GM23338 (cell line): ENCODE measurements at regions not wholly inside any gene's neighbourhood (a gene's known extent, or its start where the extent isn't known, plus 50 kb on each side); places are given as distances from the start of the nearest gene placed in this dataset.

Experiments used
- CREB1 ChIP-seq: fragments of 250-450 bp; sonication (Bioruptor Pico); IDR thresholded peaks from 2 replicates; pipeline ENCODE4 v1.5.0; 2020; ENCODE audit warnings: low read depth, mild to moderate bottlenecking, moderate library complexity
- EZH2 ChIP-seq: fragments of 200-600 bp; sonication (generic); IDR thresholded peaks from one replicate; pipeline ENCODE4 v1.8.0; 2017; ENCODE audit warnings: antibody characterized with exemption, mild to moderate bottlenecking, low read depth; ENCODE audit not compliant: unreplicated experiment
- EZH2phosphoT487 ChIP-seq: fragments of 200-600 bp; sonication (generic); IDR thresholded peaks from one replicate; pipeline ENCODE4 v1.8.1; 2018; ENCODE audit warnings: antibody characterized with exemption; ENCODE audit not compliant: unreplicated experiment
- JUNB ChIP-seq: IDR thresholded peaks from one replicate; pipeline ENCODE4 v1.6.1; 2016; ENCODE audit warnings: antibody characterized with exemption; ENCODE audit not compliant: unreplicated experiment
- NANOG ChIP-seq: IDR thresholded peaks from 2 replicates; pipeline ENCODE4 v1.6.1; 2016; ENCODE audit warnings: antibody characterized with exemption, borderline replicate concordance
- POLR2AphosphoS5 ChIP-seq: IDR thresholded peaks from 2 replicates; pipeline ENCODE4 v1.6.1; 2016; ENCODE audit warnings: antibody characterized with exemption, low read depth
- STAT1 ChIP-seq: IDR thresholded peaks from one replicate; pipeline ENCODE4 v1.6.1; 2016; ENCODE audit warnings: antibody characterized with exemption; ENCODE audit not compliant: unreplicated experiment
- ZNF114 ChIP-seq: fragments of 250-450 bp; sonication (Bioruptor Pico); IDR thresholded peaks from 2 replicates; pipeline ENCODE4 v1.5.0; 2020; ENCODE audit warnings: mild to moderate bottlenecking, moderate library complexity
- ZNF331 ChIP-seq: fragments of 250-450 bp; sonication (Bioruptor Pico); IDR thresholded peaks from 2 replicates; pipeline ENCODE4 v1.5.0; 2020; ENCODE audit warnings: low read depth, mild to moderate bottlenecking, moderate library complexity
- TF ChIP-seq, protein P1 (sequence below), 2 experiments: fragments of 200-600 bp in 1 of 2; sonication (generic) in 1 of 2; conservative IDR thresholded peaks; 2 replicates each; pipeline versions ENCODE4 v1.5.1 to v1.6.1; 2016 to 2017; ENCODE audit warnings: antibody characterized with exemption in 2 of 2, low read depth in 2 of 2, mild to moderate bottlenecking in 2 of 2, moderate library complexity in 1 of 2
- TF ChIP-seq, protein P2 (sequence below): IDR thresholded peaks from 2 replicates; pipeline ENCODE4 v1.6.1; 2016; ENCODE audit warnings: antibody characterized with exemption
- TF ChIP-seq, protein P3 (sequence below): IDR thresholded peaks from one replicate; pipeline ENCODE4 v1.6.1; 2018; ENCODE audit warnings: antibody characterized with exemption; ENCODE audit not compliant: unreplicated experiment
- TF ChIP-seq, protein P4 (sequence below): fragments of 250-450 bp; sonication (Bioruptor Pico); IDR thresholded peaks from 2 replicates; pipeline ENCODE4 v1.5.0; 2020; ENCODE audit warnings: mild to moderate bottlenecking, moderate library complexity

DNA sequence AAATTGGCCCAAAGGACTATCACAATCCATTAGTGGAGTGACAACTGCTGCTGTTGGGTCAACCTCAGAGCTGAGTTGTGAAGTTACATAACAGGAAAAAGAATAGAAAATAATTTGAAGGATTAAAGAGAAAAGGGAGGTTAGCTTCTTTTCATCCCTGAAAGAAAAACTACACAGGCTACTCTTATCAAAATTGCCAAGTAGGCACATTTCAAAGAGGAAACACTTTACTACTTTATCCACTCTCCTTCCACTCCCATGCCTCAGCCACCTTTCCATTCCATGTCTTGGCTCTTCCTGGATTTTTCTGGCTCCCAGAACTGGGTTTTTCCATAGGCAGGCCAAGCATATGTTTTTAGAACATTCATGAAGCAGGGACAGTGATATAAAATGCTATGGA lies 384.0 kb upstream of the RORA start:
- TF ChIP-seq EZH2 (no peak), CREB1 (CRISPR knock-in tag) (no peak), EZH2phosphoT487 (no peak), JUNB (no peak), POLR2AphosphoS5 (no peak), NANOG (no peak), ZNF114 (CRISPR knock-in tag) (no peak), STAT1 (no peak), ZNF331 (CRISPR knock-in tag) (no peak)
- TF ChIP-seq, protein P1, sequence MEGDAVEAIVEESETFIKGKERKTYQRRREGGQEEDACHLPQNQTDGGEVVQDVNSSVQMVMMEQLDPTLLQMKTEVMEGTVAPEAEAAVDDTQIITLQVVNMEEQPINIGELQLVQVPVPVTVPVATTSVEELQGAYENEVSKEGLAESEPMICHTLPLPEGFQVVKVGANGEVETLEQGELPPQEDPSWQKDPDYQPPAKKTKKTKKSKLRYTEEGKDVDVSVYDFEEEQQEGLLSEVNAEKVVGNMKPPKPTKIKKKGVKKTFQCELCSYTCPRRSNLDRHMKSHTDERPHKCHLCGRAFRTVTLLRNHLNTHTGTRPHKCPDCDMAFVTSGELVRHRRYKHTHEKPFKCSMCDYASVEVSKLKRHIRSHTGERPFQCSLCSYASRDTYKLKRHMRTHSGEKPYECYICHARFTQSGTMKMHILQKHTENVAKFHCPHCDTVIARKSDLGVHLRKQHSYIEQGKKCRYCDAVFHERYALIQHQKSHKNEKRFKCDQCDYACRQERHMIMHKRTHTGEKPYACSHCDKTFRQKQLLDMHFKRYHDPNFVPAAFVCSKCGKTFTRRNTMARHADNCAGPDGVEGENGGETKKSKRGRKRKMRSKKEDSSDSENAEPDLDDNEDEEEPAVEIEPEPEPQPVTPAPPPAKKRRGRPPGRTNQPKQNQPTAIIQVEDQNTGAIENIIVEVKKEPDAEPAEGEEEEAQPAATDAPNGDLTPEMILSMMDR (conservative IDR thresholded peaks at IDR 0.05; ENCODE audit: low read depth in 2 of 2): no peak
- TF ChIP-seq, protein P2, sequence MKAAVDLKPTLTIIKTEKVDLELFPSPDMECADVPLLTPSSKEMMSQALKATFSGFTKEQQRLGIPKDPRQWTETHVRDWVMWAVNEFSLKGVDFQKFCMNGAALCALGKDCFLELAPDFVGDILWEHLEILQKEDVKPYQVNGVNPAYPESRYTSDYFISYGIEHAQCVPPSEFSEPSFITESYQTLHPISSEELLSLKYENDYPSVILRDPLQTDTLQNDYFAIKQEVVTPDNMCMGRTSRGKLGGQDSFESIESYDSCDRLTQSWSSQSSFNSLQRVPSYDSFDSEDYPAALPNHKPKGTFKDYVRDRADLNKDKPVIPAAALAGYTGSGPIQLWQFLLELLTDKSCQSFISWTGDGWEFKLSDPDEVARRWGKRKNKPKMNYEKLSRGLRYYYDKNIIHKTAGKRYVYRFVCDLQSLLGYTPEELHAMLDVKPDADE: no peak
- TF ChIP-seq, protein P3, sequence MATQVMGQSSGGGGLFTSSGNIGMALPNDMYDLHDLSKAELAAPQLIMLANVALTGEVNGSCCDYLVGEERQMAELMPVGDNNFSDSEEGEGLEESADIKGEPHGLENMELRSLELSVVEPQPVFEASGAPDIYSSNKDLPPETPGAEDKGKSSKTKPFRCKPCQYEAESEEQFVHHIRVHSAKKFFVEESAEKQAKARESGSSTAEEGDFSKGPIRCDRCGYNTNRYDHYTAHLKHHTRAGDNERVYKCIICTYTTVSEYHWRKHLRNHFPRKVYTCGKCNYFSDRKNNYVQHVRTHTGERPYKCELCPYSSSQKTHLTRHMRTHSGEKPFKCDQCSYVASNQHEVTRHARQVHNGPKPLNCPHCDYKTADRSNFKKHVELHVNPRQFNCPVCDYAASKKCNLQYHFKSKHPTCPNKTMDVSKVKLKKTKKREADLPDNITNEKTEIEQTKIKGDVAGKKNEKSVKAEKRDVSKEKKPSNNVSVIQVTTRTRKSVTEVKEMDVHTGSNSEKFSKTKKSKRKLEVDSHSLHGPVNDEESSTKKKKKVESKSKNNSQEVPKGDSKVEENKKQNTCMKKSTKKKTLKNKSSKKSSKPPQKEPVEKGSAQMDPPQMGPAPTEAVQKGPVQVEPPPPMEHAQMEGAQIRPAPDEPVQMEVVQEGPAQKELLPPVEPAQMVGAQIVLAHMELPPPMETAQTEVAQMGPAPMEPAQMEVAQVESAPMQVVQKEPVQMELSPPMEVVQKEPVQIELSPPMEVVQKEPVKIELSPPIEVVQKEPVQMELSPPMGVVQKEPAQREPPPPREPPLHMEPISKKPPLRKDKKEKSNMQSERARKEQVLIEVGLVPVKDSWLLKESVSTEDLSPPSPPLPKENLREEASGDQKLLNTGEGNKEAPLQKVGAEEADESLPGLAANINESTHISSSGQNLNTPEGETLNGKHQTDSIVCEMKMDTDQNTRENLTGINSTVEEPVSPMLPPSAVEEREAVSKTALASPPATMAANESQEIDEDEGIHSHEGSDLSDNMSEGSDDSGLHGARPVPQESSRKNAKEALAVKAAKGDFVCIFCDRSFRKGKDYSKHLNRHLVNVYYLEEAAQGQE: no peak
- TF ChIP-seq, protein P4, sequence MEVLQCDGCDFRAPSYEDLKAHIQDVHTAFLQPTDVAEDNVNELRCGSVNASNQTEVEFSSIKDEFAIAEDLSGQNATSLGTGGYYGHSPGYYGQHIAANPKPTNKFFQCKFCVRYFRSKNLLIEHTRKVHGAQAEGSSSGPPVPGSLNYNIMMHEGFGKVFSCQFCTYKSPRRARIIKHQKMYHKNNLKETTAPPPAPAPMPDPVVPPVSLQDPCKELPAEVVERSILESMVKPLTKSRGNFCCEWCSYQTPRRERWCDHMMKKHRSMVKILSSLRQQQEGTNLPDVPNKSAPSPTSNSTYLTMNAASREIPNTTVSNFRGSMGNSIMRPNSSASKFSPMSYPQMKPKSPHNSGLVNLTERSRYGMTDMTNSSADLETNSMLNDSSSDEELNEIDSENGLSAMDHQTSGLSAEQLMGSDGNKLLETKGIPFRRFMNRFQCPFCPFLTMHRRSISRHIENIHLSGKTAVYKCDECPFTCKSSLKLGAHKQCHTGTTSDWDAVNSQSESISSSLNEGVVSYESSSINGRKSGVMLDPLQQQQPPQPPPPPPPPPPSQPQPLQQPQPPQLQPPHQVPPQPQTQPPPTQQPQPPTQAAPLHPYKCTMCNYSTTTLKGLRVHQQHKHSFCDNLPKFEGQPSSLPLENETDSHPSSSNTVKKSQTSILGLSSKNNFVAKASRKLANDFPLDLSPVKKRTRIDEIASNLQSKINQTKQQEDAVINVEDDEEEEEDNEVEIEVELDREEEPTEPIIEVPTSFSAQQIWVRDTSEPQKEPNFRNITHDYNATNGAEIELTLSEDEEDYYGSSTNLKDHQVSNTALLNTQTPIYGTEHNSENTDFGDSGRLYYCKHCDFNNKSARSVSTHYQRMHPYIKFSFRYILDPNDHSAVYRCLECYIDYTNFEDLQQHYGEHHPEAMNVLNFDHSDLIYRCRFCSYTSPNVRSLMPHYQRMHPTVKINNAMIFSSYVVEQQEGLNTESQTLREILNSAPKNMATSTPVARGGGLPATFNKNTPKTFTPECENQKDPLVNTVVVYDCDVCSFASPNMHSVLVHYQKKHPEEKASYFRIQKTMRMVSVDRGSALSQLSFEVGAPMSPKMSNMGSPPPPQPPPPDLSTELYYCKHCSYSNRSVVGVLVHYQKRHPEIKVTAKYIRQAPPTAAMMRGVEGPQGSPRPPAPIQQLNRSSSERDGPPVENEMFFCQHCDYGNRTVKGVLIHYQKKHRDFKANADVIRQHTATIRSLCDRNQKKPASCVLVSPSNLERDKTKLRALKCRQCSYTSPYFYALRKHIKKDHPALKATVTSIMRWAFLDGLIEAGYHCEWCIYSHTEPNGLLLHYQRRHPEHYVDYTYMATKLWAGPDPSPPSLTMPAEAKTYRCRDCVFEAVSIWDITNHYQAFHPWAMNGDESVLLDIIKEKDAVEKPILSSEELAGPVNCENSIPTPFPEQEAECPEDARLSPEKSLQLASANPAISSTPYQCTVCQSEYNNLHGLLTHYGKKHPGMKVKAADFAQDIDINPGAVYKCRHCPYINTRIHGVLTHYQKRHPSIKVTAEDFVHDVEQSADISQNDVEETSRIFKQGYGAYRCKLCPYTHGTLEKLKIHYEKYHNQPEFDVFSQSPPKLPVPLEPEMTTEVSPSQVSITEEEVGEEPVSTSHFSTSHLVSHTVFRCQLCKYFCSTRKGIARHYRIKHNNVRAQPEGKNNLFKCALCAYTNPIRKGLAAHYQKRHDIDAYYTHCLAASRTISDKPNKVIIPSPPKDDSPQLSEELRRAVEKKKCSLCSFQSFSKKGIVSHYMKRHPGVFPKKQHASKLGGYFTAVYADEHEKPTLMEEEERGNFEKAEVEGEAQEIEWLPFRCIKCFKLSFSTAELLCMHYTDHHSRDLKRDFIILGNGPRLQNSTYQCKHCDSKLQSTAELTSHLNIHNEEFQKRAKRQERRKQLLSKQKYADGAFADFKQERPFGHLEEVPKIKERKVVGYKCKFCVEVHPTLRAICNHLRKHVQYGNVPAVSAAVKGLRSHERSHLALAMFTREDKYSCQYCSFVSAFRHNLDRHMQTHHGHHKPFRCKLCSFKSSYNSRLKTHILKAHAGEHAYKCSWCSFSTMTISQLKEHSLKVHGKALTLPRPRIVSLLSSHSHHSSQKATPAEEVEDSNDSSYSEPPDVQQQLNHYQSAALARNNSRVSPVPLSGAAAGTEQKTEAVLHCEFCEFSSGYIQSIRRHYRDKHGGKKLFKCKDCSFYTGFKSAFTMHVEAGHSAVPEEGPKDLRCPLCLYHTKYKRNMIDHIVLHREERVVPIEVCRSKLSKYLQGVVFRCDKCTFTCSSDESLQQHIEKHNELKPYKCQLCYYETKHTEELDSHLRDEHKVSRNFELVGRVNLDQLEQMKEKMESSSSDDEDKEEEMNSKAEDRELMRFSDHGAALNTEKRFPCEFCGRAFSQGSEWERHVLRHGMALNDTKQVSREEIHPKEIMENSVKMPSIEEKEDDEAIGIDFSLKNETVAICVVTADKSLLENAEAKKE (CRISPR knock-in tag): no peak
